SK-N-MC (cell line): ENCODE measurements at regions not wholly inside any gene's neighbourhood (a gene's known extent, or its start where the extent isn't known, plus 50 kb on each side); places are given as distances from the start of the nearest gene placed in this dataset.

Experiments
- EZH2 ChIP-seq: fragments of 200-600 bp; sonication (generic); IDR thresholded peaks from one replicate; pipeline ENCODE4 v1.6.1; 2017; ENCODE audit warnings: antibody characterized with exemption
- POLR2AphosphoS5 ChIP-seq: IDR thresholded peaks from 2 replicates; pipeline ENCODE4 v1.6.1; 2012; ENCODE audit warnings: mild to moderate bottlenecking, low read depth, low read length, borderline replicate concordance

DNA sequence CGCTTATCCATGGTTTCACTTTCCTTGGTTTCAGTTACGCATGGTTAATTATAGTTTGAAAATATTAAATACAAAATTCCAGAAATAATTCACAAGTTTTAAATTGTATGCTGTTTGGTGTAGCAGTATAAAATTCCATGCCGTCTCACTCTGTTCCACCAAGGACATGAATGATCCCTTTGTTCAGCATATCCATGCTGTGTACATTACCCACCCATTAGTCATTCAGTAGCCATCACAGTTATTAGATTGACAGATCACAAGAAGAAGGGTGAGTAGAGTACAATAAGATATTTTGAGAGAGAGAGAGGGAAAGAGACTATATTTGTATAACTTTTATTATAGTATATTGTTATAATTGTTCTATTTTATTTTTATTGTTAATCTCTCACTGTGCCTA, 535.5 kb downstream of the SQOR start:
- TF ChIP-seq POLR2AphosphoS5 = no peak
- no peak for TF ChIP-seq EZH2
